Skin epidermis (tissue), 12 donors: ENCODE measurements at regions not wholly inside any gene's neighbourhood (a gene's known extent, or its start where the extent isn't known, plus 50 kb on each side); places are given as distances from the start of the nearest gene placed in this dataset.
"Not testable (repeated sequence)": the region's sequence is repeated elsewhere in the genome, so short reads cannot be mapped to it uniquely, and the experiment has no call there.

ENCODE experiments used
- H3K27ac ChIP-seq, 21 experiments: fragments of 200-600 bp; sonication (generic) in 11 of 21; one replicate each; pipeline ENCODE4 v1.5.0; 2020; ENCODE audit warnings: mild to moderate bottlenecking in 3 of 21, inconsistent platforms in 2 of 21, moderate library complexity in 2 of 21
- H3K4me3 ChIP-seq, 7 experiments: fragments of 200-600 bp; sonication (generic) in 2 of 7; one replicate each; pipeline ENCODE4 v1.5.0; 2020; ENCODE audit warnings: inconsistent platforms in 2 of 7, mild to moderate bottlenecking in 2 of 7, moderate library complexity in 1 of 7

DNA sequence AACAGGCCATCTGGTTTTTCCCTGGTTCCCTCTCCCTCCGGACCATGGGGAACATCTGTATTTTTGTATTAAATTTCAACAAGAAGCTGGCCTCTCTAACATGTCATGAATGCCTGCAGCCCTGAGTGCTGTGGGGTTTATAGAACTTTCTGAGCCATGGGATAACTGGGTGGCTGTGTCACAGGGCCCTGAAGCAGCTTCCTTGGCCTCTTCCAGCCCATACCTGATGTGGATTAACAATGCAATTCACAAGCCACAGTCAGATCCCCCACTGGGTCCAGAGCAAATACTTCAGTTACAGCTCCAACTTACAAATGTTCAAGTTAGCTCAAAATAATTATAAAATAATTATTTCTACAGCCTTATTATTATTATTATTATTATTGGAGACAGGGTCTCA is 307.8 kb upstream of the CELF4 start:
- no peak overlapping the region for H3K4me3 ChIP-seq
- H3K27ac ChIP-seq = no peak overlapping the region

GRCh38 chr18:37872562-37872961 is 307.0 kb upstream of the CELF4 start:
- Histone ChIP-seq H3K4me3 (no peak overlapping the region), H3K27ac (no peak overlapping the region)

DNA sequence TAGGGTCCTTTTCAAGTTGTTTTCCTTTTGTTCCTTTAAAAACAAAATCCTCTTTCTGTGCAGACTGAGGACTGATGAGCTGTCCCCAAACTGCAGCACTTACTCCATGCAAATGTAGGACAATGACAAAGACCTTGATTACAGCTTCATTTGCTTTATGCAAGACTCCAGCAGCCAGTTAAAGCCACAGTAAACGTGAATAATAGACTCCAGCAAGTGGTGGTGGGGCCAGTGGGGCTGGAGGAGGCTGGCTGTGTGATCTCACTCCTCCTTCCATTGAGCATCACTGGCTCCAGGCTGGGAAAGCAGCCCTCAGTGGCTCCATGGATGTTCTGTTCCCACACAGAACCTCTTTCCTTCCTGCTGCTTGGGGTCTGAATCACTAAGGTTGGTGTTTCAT is 306.0 kb upstream of the CELF4 start:
- no peak overlapping the region for H3K27ac ChIP-seq
- no peak overlapping the region for H3K4me3 ChIP-seq

GRCh38 chr18:37869051-37869450 is 303.5 kb upstream of the CELF4 start:
- Histone ChIP-seq H3K4me3 (no peak overlapping the region), H3K27ac (no peak overlapping the region)

GRCh38 chr18:37864122-37864521 is 298.5 kb upstream of the CELF4 start:
- no peak overlapping the region for H3K4me3 ChIP-seq
- no peak overlapping the region for H3K27ac ChIP-seq

- Histone ChIP-seq H3K4me3 (no peak overlapping the region), H3K27ac (no peak overlapping the region)
Measured at GRCh38 chr18:37861981-37862380, 296.4 kb upstream of the CELF4 start.

GRCh38 chr18:37854396-37854795 is 288.8 kb upstream of the CELF4 start:
- no peak overlapping the region for H3K4me3 ChIP-seq
- no peak overlapping the region for H3K27ac ChIP-seq

DNA sequence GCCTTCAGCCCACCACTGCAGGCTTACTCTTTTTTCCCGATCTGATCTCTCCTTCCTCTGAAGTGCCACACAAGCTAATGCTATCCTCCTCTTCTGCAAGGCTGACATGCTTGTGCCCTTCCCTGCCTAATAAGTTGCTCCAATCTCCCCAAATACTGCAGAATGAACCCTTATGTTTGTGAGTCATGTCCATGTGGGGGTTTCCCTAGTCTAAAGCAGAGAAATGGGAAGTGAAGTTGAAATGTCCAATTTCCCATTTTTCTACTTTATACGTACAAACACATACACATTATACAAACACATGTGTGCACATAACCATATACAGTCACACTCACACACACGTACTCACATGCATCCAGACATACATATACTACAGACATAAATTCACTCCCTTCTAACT is 288.1 kb upstream of the CELF4 start:
- H3K27ac ChIP-seq = no peak overlapping the region
- H3K4me3 ChIP-seq = no peak overlapping the region

DNA sequence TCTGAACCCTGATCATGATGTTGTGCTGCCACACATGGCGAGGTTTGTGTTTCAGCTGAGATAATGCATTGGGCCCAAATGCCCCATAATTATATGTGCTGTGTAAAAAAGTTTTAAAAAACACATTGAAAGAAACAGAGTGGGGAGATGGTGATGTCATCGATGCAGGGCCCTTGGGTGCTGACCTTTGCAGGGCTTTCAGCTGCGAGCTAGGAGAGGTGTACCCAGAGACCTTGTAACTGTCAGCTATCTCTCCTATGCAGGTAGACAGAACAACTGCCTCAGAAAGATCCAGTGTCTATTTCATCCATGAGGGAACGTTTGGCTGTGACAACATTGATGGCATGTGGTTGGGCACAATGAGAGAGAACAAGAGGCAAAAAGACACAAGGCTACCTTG is 286.9 kb upstream of the CELF4 start:
- Histone ChIP-seq H3K4me3 (no peak overlapping the region), H3K27ac (no peak overlapping the region)

GRCh38 chr18:37847544-37847943 is 281.9 kb upstream of the CELF4 start:
- Histone ChIP-seq H3K4me3 (no peak overlapping the region), H3K27ac (no peak overlapping the region)

- H3K27ac ChIP-seq = no peak overlapping the region
- H3K4me3 ChIP-seq = no peak overlapping the region
Measured at GRCh38 chr18:37846996-37847395, 281.4 kb upstream of the CELF4 start.

DNA sequence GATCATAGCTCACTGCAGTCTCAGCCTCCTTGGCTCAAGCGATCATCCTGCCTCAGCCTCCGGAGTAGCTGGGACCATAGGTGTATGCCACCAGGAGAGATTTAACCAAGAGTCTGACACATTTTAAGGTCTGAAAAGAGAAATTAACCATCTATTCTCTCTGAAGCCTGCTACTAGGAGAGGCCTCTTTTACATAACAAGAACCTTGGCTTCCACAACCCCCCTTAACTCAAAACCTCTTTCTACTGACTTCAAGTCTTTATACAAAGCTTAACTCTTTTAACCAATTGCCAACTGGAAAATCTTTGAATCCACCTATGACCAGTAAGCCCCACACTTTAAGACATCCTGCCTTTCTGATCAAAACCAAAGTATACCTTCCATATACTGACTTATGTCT is 279.9 kb upstream of the CELF4 start:
- H3K4me3 ChIP-seq = no peak overlapping the region
- H3K27ac ChIP-seq = no peak overlapping the region

- Histone ChIP-seq H3K4me3 (no peak overlapping the region), H3K27ac (no peak overlapping the region)
Measured at GRCh38 chr18:37844209-37844970, 278.8 kb upstream of the CELF4 start.

- Histone ChIP-seq H3K27ac (no peak overlapping the region), H3K4me3 (no peak overlapping the region)
Measured at GRCh38 chr18:37838083-37838482, 272.5 kb upstream of the CELF4 start.

- H3K4me3 ChIP-seq = no peak overlapping the region
- H3K27ac ChIP-seq = no peak overlapping the region
Measured at GRCh38 chr18:37836071-37836970, 270.7 kb upstream of the CELF4 start.

- H3K27ac ChIP-seq, H3K4me3 ChIP-seq: not testable (repeated sequence)
Measured at GRCh38 chr18:37832010-37832695, 266.6 kb upstream of the CELF4 start.

DNA sequence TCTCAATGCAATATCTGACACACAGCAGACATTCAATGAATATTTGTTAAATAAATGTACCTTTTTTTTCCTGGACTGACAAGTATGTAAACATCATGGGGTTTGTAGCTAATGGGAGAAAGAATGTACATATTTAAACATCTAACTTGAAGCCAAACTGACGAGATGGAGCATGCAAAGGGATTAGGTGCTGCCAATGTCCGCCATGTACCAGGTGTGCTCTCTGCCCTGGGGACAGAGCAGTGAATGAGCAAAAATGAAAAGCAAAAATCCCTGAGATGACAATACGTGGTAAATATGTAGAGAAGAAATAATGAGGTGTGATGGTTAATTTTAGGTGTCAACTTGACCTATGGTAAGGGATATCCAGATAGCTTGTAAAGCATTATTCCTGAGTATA is 247.4 kb upstream of the CELF4 start:
- Histone ChIP-seq H3K4me3 (no peak overlapping the region), H3K27ac (no peak overlapping the region)

GRCh38 chr18:37805773-37806404 is 240.3 kb upstream of the CELF4 start:
- Histone ChIP-seq H3K4me3 (no peak overlapping the region), H3K27ac (no peak overlapping the region)

DNA sequence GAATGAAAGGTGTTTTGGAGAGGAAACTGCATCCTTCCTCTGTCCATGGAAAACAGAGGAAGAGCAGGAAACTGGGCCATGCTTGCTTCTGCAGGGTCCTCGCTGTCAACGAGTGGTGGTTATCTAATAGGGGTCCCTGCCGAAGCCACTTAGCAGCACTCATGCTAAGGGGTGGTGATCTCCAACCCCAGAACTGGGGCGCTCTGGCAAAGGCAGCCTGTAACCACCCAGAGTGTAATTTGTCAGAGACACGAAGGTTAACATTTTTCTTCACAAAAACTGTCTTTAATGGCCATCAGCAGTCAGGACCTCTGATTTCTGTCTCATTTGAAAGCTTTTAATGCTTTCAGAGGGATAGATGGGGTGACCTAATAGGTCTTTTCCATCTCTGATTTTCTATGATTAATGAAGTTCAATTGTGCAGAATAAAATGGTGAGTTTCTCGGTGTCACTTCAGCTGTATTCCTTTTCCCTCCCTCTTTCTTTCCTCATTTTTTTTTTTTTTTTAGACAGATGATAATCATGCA is 231.3 kb upstream of the CELF4 start:
- no peak overlapping the region for H3K27ac ChIP-seq
- no peak overlapping the region for H3K4me3 ChIP-seq

GRCh38 chr18:37787452-37787851 is 221.9 kb upstream of the CELF4 start:
- Histone ChIP-seq H3K4me3 (no peak overlapping the region), H3K27ac (no peak overlapping the region)
